GM21447 (cell line): ENCODE measurements at regions not wholly inside any gene's neighbourhood (a gene's known extent, or its start where the extent isn't known, plus 50 kb on each side); places are given as distances from the start of the nearest gene placed in this dataset.

Experiments used
- ATAC-seq: cut with Tn5 transposase; IDR thresholded peaks from one replicate; pipeline ENCODE4 v1.9.1; 2021; ENCODE audit not compliant: unreplicated experiment

DNA sequence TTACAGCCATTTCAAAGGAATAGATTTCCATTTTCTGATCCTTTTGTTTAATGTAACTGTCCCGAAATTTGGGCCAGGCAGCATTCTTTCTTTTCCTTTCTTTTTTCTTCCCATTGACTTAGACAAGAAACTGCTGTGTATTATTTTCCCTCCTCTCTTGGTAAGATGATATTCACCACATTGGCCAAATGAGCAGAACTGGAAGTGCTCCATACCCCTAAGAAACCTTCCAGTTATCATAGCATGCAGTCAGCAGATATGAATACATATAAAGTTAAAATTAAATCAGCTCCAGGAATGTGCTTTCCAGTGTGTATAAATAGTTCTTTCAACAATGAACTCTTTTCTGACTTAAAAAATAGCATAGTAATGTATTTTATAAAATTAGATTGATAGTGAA, 168.5 kb upstream of the GAS1 start:
- no peak for ATAC-seq

DNA sequence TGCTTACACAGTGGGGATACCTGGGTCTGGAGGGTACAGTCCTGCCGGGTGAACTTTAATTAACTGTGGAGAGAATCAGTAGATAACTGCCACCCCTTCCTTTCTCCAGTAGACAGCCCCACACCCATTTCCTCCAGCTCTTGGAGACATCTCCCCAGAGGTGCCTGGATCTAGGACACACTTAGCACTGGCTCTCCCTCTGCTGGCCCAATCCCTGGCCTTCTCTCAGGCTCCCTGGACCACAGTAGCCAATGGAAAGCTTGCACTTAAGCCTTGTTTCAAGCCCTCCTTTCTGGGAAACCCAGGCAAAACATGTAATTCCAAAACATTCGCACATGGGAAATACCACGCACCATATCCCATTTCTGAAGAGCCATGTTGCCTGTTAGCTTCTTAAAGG, 169.2 kb upstream of the GAS1 start:
- ATAC-seq = no peak

DNA sequence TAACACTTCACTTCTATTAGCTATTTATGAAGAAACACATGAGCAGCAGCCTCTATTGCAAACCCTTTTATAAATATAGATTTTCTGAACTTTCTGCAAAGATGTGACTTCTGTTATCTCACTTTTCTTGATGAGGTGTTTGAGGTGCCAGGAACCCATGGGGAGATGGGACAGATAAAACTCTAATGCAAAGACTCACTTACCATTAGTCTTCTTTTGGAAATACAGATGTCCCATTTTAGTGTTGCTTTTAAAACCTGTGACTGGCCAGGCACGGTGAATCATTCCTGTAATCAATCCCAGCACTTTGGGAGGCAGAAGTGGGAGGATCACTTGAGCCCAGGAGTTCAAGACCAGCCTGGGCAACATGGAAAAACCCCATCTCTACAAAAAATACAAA, 171.3 kb upstream of the GAS1 start:
- ATAC-seq = no peak

DNA sequence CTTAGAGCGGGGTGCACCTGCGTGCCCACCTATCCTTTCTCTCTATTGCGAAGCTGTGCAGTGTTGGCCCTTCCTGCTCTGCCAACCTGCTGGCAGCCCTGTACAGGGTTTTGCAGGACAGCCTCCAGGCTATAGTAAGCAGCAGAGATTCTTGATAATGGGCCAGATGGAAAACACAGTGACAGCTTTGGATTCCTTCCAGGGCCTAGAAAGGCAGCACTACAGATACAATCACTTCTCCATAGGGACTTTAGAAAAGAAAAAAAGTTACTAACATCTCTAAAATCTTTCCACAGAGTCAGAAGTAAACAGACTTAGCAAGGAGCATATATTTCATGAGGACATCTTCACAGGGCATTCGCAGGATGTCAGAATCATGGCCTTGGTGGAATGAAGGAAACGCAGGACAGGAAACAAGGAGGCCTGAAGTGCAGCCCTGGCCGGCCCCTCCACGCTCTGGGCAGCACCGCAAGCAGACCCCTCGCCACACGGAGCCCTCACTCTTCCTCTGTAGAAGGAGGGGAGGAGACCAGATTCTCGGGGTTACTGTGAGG, 172.1 kb upstream of the GAS1 start:
- ATAC-seq = no peak

- no peak for ATAC-seq
These were observed 173.3 kb upstream of the GAS1 start for GRCh38 chr9:87120610-87121009.

- ATAC-seq = no peak
These were observed 175.8 kb upstream of the GAS1 start for GRCh38 chr9:87122947-87123685.

- no peak for ATAC-seq
These were observed 176.5 kb upstream of the GAS1 start for GRCh38 chr9:87123830-87124229.

DNA sequence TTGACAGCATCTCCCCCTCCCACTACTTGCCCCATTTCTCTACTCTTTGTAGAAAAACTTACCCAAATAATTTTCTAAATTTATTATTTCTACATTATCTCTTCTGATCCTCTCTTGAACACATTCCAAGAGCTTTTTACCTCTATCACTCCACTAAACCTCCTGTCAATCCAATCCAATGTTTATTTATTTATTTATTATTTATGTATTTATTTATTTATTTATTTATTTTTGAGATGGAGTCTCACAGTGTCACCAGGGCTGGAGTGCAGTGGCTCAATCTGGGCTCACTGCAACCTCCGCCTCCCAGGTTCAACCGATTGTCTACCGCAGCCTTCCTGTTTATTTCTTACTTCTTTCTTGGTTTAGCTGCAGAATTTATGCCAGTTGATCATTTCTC, 178.5 kb upstream of the GAS1 start:
- ATAC-seq = no peak

DNA sequence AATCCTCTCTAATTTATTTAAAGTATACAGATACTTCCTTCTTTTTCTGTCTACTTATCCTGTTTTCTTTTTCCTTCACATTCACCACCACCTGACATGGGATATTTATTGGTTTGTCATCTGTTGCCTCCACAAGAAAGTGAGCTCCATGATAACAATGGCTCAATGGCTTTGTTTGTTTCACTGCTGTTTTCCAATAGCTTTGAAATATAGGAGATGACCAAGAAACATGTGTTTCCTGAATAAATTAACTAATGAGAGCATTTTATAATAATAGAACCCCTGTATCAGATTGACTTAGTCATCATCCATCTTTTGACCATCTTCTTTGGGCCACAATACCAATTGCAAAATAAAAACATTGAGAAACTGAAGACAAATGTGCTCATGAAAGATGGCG, 180.2 kb upstream of the GAS1 start:
- no peak for ATAC-seq

- ATAC-seq = no peak
These were observed 180.8 kb upstream of the GAS1 start for GRCh38 chr9:87127978-87128614.

DNA sequence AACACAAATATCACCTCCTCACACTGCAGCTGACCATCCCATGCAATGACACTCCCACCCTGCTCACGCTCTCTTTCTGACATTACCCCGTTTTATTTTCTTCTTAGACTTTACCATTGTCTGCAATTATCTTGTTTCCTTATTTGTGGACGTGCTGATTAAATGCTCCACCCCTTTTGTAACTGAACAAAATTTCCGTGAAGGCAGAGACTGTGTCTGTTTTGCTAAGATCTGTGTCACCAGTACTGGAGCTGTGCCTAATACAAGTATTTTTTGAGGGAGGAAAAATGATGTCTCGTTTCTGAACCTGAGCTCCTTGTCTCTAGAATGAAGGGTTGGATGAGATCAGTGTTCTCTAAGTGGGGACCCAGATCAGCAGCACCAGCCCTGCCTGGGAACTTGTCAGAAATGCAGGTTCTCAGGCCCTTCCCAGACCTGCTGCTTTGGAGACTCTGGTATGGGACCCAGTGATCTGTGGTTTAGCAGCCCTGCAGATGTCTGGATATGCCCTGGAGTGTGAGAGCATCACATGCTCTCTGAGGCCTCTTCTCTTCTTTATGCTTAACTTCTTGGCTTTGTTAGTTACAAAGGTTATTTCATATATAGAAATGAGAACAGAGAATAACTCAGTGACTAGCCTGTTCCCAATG, 181.7 kb upstream of the GAS1 start:
- ATAC-seq = no peak

DNA sequence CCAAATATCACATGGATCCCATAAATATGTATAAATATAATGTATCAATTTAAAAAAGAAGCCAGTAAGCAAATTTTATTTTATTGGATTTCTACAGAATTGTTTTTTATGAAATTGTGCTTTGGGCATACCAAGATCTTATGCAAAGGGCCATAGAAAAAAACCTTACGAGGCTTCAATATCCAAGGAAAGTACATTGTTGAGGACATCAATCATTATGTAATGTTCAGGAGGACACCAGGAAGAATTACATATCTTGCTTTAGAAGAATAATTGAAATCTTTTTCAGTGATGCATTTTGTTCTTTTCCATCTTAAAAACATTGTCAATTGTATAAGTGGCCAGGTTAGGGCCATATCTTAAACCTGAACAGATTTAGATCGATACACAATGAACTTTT, 187.8 kb upstream of the GAS1 start:
- ATAC-seq = no peak

DNA sequence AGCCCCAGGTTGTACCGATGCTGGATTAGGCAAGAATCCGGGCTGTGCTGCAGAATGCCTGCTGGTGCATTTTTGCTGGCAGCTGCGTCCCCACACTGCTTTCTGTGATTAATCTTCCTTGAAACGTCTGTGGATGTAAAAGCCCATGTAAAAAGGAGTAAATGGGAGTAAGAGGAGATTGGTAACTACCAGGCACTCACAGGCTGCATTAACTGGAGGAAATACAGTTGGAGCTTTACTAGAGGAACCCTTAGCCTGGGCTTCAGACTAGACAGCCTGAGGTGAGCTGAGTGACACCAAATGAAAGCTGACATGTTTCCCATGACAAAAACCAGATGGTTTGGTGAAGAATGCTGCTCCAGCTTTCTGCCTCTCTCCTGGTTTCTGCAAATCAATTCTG, 190.4 kb upstream of the GAS1 start:
- no peak for ATAC-seq

DNA sequence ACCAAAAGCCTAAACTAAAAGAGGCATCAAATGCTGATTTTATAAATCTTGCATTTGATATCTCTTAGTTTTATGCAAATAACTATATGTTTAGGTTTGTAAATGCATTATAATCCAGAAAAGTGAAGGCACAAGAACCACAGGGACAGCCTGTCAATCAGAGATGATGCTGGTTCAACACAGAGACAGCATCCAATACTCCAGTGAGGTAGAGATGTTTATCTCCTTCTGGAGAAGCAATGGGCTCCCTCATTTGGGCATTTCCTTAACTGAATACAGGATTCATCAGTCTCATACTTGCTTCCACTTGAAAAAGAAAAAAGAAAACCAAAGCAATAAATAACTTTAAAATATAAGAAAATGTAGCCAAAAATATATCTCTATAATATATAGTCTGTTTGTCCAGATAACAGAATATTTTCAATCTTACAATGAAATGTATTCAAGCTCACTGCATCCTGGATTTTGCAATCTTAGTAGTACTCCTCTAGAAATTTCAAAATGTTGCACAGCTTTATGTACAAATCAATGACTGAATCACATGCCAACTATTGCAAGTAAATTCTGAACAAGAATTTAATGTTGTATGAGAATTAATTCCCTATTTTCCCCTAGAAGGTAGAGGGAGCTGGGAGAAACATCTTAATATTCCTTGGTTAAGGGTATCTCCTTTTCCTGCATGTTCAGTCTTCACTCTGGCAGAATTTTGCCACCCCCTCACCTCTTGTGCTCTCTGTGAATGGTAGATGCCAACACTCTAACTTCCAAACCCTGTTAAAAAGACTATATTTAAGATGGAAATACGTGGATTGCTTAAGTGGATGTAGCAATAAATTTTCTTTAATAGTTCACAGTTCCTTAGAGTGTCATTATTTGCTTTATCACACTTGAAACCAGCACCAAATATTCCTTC, 191.1 kb upstream of the GAS1 start:
- no peak for ATAC-seq

DNA sequence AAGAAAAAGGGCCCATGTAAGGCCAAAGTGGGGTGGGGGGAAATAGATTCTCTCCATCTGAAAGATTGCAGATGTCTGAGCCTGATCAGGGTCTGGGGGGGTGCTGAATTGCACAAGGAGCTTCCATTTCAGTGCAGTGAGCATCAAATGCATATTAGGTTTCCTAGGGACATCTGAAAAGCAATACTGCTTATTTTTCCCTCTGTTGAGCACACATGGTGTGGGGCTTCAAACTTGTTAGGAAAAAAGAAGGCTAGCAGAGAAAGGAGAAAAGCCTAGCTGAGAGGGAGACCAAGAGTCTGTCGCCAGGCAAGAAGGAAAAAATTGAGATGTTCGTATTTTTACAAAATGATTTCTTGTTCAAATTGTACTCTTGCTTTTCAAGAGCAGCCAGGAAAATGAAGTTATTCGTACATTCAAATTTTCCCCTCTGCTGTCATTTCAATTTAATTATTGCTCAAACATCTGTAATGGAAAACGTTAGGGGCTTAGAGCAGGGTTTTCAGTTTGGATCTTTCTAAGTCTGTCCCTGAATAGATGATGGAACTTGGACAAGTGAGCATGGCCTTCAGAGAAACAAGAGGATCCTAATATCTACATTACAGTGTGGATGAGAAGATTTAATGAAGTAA, 191.9 kb upstream of the GAS1 start:
- no peak for ATAC-seq

DNA sequence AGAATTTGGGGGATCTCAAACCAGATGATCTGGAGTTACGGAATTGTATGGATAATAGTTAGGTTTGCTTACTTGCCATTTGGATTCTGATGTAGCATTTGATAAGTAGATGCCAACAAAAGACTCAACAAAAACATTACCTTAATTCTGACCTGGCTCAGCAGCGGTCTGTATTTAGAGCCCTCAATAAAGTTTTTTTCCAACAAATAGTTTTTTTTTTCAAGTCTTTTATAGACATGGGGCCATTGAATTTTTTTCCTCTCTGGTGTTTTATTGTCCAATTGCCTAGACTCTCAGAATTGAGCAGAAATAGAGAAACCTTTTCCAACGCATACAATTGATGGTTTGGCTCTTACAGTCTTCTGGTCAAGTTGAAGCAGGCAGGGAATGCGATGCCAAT, 192.8 kb upstream of the GAS1 start:
- no peak for ATAC-seq

DNA sequence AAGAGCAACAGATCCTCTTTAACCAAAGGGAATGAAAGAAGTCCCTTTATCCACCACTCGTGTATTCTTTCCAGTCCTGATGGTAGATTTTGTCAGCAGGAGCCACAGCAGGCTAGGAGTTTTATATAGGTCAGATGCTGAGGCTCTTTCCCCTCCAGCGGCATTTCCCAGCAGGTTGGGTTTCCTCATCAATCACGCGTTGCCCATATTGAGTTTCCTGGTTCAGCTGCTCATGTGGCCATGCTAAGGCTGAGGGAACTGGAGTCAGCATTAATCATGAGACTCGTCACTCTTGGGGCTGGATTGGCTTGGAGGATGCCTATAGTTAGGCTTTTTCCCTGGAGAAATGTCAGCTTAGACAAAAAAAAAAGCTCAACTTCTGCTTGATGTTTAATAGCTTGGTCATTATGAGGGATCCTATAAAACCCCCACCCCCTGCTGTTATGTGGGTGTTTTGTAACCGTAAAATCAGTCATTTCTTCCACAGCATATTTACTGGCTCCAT, 193.4 kb upstream of the GAS1 start:
- ATAC-seq = no peak

- ATAC-seq = no peak
These were observed 193.8 kb upstream of the GAS1 start for GRCh38 chr9:87141124-87141523.

GRCh38 chr9:87146933-87147332, 199.6 kb upstream of the GAS1 start:
- ATAC-seq = no peak

- no peak for ATAC-seq
These were observed 200.5 kb upstream of the GAS1 start for GRCh38 chr9:87147839-87148238.
